Caco-2 (cell line): ENCODE measurements at regions not wholly inside any gene's neighbourhood (a gene's known extent, or its start where the extent isn't known, plus 50 kb on each side); places are given as distances from the start of the nearest gene placed in this dataset.

Experiments
- BruUV-seq: library from RNA; stranded (reverse); fragments of 400-500 nt; replicated peaks from 2 replicates; lab custom pipeline; 2021; lab: Mats Ljungman, UMichigan
- CTCF ChIA-PET: fragments of 300-600 bp; sonication (Branson Sonifier 250); formaldehyde crosslinking; loops from one replicate; lab custom pipeline; 2022; ENCODE audit warnings: antibody characterized with exemption; lab: Charles Lee
- POLR2A ChIA-PET: fragments of 300-600 bp; sonication (Branson Sonifier 250); formaldehyde crosslinking; loops from one replicate; lab custom pipeline; 2022; ENCODE audit warnings: antibody characterized with exemption; lab: Charles Lee
- DNase-seq, 2 experiments: peaks; one replicate each; pipeline versions ENCODE4 v3.0.0 to v3.0.0-alpha.2; 2020 to 2022
- H3K27me3 ChIP-seq: replicated peaks from 2 replicates; pipeline ENCODE4 v1.6.0; 2011; ENCODE audit warnings: low read length; ENCODE audit not compliant: control insufficient read depth, insufficient read depth
- H3K36me3 ChIP-seq: 2 replicates; pipeline ENCODE4 v1.5.1; 2011; ENCODE audit warnings: low read length; ENCODE audit not compliant: control insufficient read depth, insufficient read depth
- H3K4me1 ChIP-seq: fragments of 250-450 bp; sonication (Bioruptor Pico); 2 replicates; pipeline ENCODE4 v1.5.1; 2020; ENCODE audit warnings: mild to moderate bottlenecking
- H3K4me3 ChIP-seq: 2 replicates; pipeline ENCODE4 v1.5.1; 2011; ENCODE audit warnings: low read depth, mild to moderate bottlenecking, control low read depth, low read length
- H3K9me3 ChIP-seq: fragments of 250-450 bp; sonication (Bioruptor Pico); 2 replicates; pipeline ENCODE4 v1.5.1; 2020; ENCODE audit warnings: mild to moderate bottlenecking, moderate library complexity
- H3K27ac Mint-ChIP-seq: one replicate; pipeline ENCODE4 v1.8.0; 2022; ENCODE audit warnings: mixed read lengths; ENCODE audit not compliant: unreplicated experiment
- H3K27me3 Mint-ChIP-seq: one replicate; pipeline ENCODE4 v1.8.0; 2022; ENCODE audit warnings: mixed read lengths; ENCODE audit not compliant: insufficient read depth, unreplicated experiment
- H3K36me3 Mint-ChIP-seq: one replicate; pipeline ENCODE4 v1.8.0; 2022; ENCODE audit warnings: mild to moderate bottlenecking, mixed read lengths; ENCODE audit not compliant: insufficient read depth, unreplicated experiment
- H3K4me1 Mint-ChIP-seq: one replicate; pipeline ENCODE4 v1.8.0; 2022; ENCODE audit warnings: low read depth, mixed read lengths; ENCODE audit not compliant: unreplicated experiment
- H3K4me3 Mint-ChIP-seq: one replicate; pipeline ENCODE4 v1.8.0; 2022; ENCODE audit warnings: mild to moderate bottlenecking, moderate library complexity, mixed read lengths; ENCODE audit not compliant: unreplicated experiment
- H3K9me3 Mint-ChIP-seq: one replicate; pipeline ENCODE4 v1.8.0; 2022; ENCODE audit warnings: mixed read lengths; ENCODE audit not compliant: unreplicated experiment
- intact Hi-C: fragments of 100-400 bp; cut with micrococcal nuclease; formaldehyde crosslinking; loops from one replicate; pipeline ENCODE4 v1.10.0; 2022; ENCODE audit not compliant: unreplicated experiment
- TF ChIP-seq, protein P1 (sequence below), 2 experiments: fragments of 200-600 bp in 1 of 2; IDR thresholded peaks; 1 replicate in 1 of 2; 2 replicates in 1 of 2; pipeline versions ENCODE4 v1.5.1 to v1.8.0; 2011 to 2022; ENCODE audit warnings: antibody characterized with exemption in 1 of 2, control low read depth in 1 of 2, inconsistent platforms in 1 of 2, low read depth in 1 of 2, low read length in 1 of 2, mild to moderate bottlenecking in 1 of 2, moderate library complexity in 1 of 2; ENCODE audit not compliant: insufficient read depth in 1 of 2, severe bottlenecking in 1 of 2, unreplicated experiment in 1 of 2

DNA sequence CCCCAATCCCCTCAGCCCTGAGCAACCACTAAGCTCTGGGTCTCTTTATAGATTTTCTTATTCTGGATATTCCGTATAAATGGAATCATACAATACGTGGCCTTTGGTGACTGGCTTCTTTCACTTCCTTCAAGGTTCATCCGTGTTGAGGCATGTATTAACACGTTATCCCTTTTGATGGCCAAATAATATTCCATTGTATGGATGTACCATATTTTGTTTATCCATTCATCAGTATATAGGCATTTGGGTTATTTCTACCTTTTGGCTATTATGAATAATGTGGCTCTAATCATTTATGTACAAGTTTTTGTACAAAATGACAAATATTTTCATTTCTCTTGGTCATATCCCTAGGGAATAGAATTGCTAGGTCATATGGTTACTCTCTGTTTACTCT, 284.4 kb downstream of the FAM43A start:
- no peak for DNase-seq
- POLR2A ChIA-PET: interaction anchor here (0.7 kb wide), 1 partner anchor 89 kb away, joined by 6 read pairs; no protein-coding TSS in a partner anchor

DNA sequence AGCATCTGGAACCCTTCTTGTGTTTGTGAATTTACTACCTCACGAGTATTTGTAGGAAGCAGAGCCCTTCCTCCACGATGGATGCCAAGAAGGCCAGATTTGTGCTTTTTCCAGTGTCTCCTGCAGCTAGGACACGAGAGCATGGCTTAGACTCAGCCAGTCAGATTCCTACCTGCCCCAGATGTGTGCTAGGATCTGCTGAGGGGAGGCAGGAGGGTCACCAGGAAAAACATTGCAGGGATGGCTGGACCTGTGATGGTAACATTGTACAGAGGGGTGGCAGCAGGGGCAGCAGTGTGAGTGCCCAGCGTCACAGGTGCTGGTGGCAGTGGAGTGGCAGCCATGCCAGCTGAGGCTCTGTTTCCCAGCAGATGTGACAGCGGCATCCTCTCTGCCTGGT, 285.3 kb downstream of the FAM43A start:
- ChIA-PET POLR2A (no interaction called here), CTCF (interaction anchor here (0.6 to 1.5 kb wide), 3 partner anchors 185 to 299 kb away, joined by 4 to 7 read pairs (median 5); no protein-coding TSS in a partner anchor)
- Histone ChIP-seq H3K4me1 (no peaks in the 10 kb centered on the region), H3K27me3 (no peaks in the 10 kb centered on the region), H3K9me3 (peaks cover 3% of the 10 kb centered on the region; the same call in 1 of the 2 replicates), H3K4me3 (no peak overlapping the region), H3K36me3 (no peaks in the 10 kb centered on the region)
- H3K36me3 Mint-ChIP-seq: no peaks in the 10 kb centered on the region
- BruUV-seq: no TSS peak
- H3K4me3 Mint-ChIP-seq: no peak overlapping the region
- peaks cover 9% of the 10 kb centered on the region for H3K27me3 Mint-ChIP-seq
- DNase-seq: no peak
- H3K27ac Mint-ChIP-seq: no peak overlapping the region
- TF ChIP-seq, protein P1, sequence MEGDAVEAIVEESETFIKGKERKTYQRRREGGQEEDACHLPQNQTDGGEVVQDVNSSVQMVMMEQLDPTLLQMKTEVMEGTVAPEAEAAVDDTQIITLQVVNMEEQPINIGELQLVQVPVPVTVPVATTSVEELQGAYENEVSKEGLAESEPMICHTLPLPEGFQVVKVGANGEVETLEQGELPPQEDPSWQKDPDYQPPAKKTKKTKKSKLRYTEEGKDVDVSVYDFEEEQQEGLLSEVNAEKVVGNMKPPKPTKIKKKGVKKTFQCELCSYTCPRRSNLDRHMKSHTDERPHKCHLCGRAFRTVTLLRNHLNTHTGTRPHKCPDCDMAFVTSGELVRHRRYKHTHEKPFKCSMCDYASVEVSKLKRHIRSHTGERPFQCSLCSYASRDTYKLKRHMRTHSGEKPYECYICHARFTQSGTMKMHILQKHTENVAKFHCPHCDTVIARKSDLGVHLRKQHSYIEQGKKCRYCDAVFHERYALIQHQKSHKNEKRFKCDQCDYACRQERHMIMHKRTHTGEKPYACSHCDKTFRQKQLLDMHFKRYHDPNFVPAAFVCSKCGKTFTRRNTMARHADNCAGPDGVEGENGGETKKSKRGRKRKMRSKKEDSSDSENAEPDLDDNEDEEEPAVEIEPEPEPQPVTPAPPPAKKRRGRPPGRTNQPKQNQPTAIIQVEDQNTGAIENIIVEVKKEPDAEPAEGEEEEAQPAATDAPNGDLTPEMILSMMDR (IDR thresholded peaks at IDR 0.05; ENCODE audit: insufficient read depth in 1 of 2, low read depth in 1 of 2, low read length in 1 of 2, severe bottlenecking in 1 of 2, unreplicated experiment in 1 of 2): no peak
- intact Hi-C loops: no loop called here
- peaks cover 6% of the 10 kb centered on the region for H3K4me1 Mint-ChIP-seq
- H3K9me3 Mint-ChIP-seq: no peaks in the 10 kb centered on the region

More for the DNA sequence above, 284.4 kb downstream of the FAM43A start:
- H3K36me3 ChIP-seq: no peaks in the 10 kb centered on the region
- Mint-ChIP-seq H3K27ac (no peak overlapping the region), H3K27me3 (peaks cover 9% of the 10 kb centered on the region), H3K9me3 (no peaks in the 10 kb centered on the region), H3K4me3 (no peak overlapping the region), H3K4me1 (peaks cover 6% of the 10 kb centered on the region), H3K36me3 (no peaks in the 10 kb centered on the region)
- no peak overlapping the region for H3K4me3 ChIP-seq
- peaks cover 3% of the 10 kb centered on the region; the same call in 1 of the 2 replicates for H3K9me3 ChIP-seq
- TF ChIP-seq, protein P1 (IDR thresholded peaks at IDR 0.05; ENCODE audit: insufficient read depth in 1 of 2, low read depth in 1 of 2, low read length in 1 of 2, severe bottlenecking in 1 of 2, unreplicated experiment in 1 of 2): no peak
- no TSS peak for BruUV-seq
- CTCF ChIA-PET: no interaction called here
- H3K4me1 ChIP-seq: no peaks in the 10 kb centered on the region
- H3K27me3 ChIP-seq: no peaks in the 10 kb centered on the region
- intact Hi-C loops: no loop called here

DNA sequence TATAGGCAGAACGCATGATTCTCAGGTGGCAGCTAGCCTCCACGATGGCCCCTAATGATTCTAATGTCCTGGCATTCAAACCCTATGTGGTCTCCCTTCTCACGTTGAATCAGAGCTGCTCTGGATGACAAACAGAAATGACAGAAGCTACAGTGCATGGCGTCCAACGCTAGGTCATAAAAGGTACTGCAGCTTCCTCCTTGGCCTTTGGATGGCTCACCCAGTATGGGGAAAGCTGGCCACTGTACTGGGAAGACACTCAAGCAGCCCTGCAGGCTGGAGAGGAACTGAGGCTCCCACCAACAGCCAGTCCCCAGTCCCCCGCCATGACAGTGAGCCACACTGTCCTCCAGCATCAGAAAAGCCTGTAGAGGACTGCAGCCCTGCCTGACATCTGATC, 286.3 kb downstream of the FAM43A start:
- no peak for DNase-seq

More for the DNA sequence above, 286.3 kb downstream of the FAM43A start:
- no peak overlapping the region for H3K4me3 Mint-ChIP-seq
- H3K27ac Mint-ChIP-seq: no peak overlapping the region
- H3K27me3 Mint-ChIP-seq: peaks cover 7% of the 10 kb centered on the region
- H3K4me1 Mint-ChIP-seq: peaks cover 6% of the 10 kb centered on the region
- TF ChIP-seq, protein P1 (IDR thresholded peaks at IDR 0.05; ENCODE audit: insufficient read depth in 1 of 2, low read depth in 1 of 2, low read length in 1 of 2, severe bottlenecking in 1 of 2, unreplicated experiment in 1 of 2): no peak
- H3K36me3 ChIP-seq: no peaks in the 10 kb centered on the region
- no TSS peak for BruUV-seq
- H3K4me1 ChIP-seq: no peaks in the 10 kb centered on the region
- no peaks in the 10 kb centered on the region for H3K9me3 Mint-ChIP-seq
- ChIA-PET POLR2A (no interaction called here), CTCF (interaction anchor here (1.3 to 1.5 kb wide), 2 partner anchors 289 to 300 kb away, joined by 4 to 7 read pairs; no protein-coding TSS in a partner anchor)
- intact Hi-C loops: no loop called here
- H3K36me3 Mint-ChIP-seq: no peaks in the 10 kb centered on the region
- H3K27me3 ChIP-seq: no peaks in the 10 kb centered on the region
- no peak overlapping the region for H3K4me3 ChIP-seq
- H3K9me3 ChIP-seq: peaks cover 3% of the 10 kb centered on the region; the same call in 1 of the 2 replicates
